HCT116 (cell line): ENCODE measurements at regions not wholly inside any gene's neighbourhood (a gene's known extent, or its start where the extent isn't known, plus 50 kb on each side); places are given as distances from the start of the nearest gene placed in this dataset.

ENCODE experiments used
- ATAC-seq: fragments of 200-7000 bp; cut with Tn5 transposase; 2 replicates; pipeline ENCODE4 v1.9.1; 2020; ENCODE audit warnings: mild to moderate bottlenecking, moderate library complexity
- BruUV-seq: library from RNA; stranded (reverse); fragments of 400-500 nt; replicated peaks from 2 replicates; lab custom pipeline; 2021; lab: Mats Ljungman, UMichigan
- CTCF ChIA-PET: fragments of 300-600 bp; sonication (Branson Sonifier 250); formaldehyde crosslinking; loops from one replicate; lab custom pipeline; 2021; ENCODE audit warnings: antibody characterized with exemption; lab: Charles Lee
- POLR2A ChIA-PET: fragments of 300-600, 350-600 bp; sonication (Branson Sonifier 250); formaldehyde crosslinking; loops from one replicate; lab custom pipeline; 2021; ENCODE audit warnings: antibody characterized with exemption; lab: Charles Lee
- RAD21 ChIA-PET, 2 experiments: fragments of 300-600 bp; sonication (Branson Sonifier 250); formaldehyde crosslinking; loops; one replicate each; lab custom pipeline; 2023; ENCODE audit warnings: low total read pairs in 2 of 2; ENCODE audit not compliant: uncharacterized antibody in 2 of 2, unreplicated experiment in 2 of 2, low non-redundant PET in 1 of 2; lab: Charles Lee
- DNase-seq: peaks from one replicate; pipeline ENCODE4 v3.0.0-alpha.2; 2010; ENCODE audit warnings: low read depth, low spot score
- H2AFZ ChIP-seq: fragments of 200-600 bp; shearing (Covaris generic), sonication (generic); 2 replicates; pipeline ENCODE4 v1.6.1; 2017; ENCODE audit warnings: low read depth, mixed run types, mixed read lengths, antibody characterized with exemption, low read length; ENCODE audit not compliant: poor library complexity, severe bottlenecking
- H3K27ac ChIP-seq: 2 replicates; pipeline ENCODE4 v1.5.1; 2012; ENCODE audit warnings: low read depth, low read length
- H3K27me3 ChIP-seq: fragments of 200-600 bp; sonication (generic); 2 replicates; pipeline ENCODE4 v1.6.1; 2016; ENCODE audit warnings: mixed run types, low read length, mixed read lengths; ENCODE audit not compliant: insufficient read depth
- H3K36me3 ChIP-seq, 2 experiments: fragments of 200-500 bp in 1 of 2; fragments of 200-600 bp in 1 of 2; sonication (Bioruptor generic) in 1 of 2; sonication (generic) in 1 of 2; 2 replicates each; pipeline versions ENCODE4 v1.5.1 to v1.6.1; 2014 to 2016; ENCODE audit warnings: low read length in 2 of 2, inconsistent platforms in 1 of 2, mixed read lengths in 1 of 2, mixed run types in 1 of 2; ENCODE audit not compliant: insufficient read depth in 2 of 2, control insufficient read depth in 1 of 2
- H3K4me1 ChIP-seq, 2 experiments: fragments of 200-600 bp in 1 of 2; sonication (generic) in 1 of 2; 2 replicates each; pipeline versions ENCODE4 v1.5.1 to v1.6.1; 2012 to 2017; ENCODE audit warnings: low read length in 2 of 2, inconsistent platforms in 1 of 2, mild to moderate bottlenecking in 1 of 2, mixed read lengths in 1 of 2, mixed run types in 1 of 2, moderate library complexity in 1 of 2; ENCODE audit not compliant: insufficient read depth in 2 of 2, control insufficient read depth in 1 of 2
- H3K4me2 ChIP-seq: fragments of 200-600 bp; sonication (generic); 2 replicates; pipeline ENCODE4 v1.6.1; 2017; ENCODE audit warnings: mixed run types, low read length, mixed read lengths
- H3K4me3 ChIP-seq, 2 experiments: fragments of 200-600 bp in 1 of 2; sonication (generic) in 1 of 2; replicated peaks in 1 of 2; 2 replicates each; pipeline ENCODE4 v1.5.1; 2011 to 2016; ENCODE audit warnings: low read length in 2 of 2, control low read depth in 1 of 2, low read depth in 1 of 2, mild to moderate bottlenecking in 1 of 2, mixed read lengths in 1 of 2, mixed run types in 1 of 2
- H3K79me2 ChIP-seq: fragments of 200-600 bp; sonication (generic); 2 replicates; pipeline ENCODE4 v1.6.1; 2017; ENCODE audit warnings: mild to moderate bottlenecking, mixed run types, low read length, moderate library complexity, mixed read lengths; ENCODE audit not compliant: insufficient read depth
- H3K9ac ChIP-seq: fragments of 200-600 bp; sonication (generic); 2 replicates; pipeline ENCODE4 v1.6.1; 2016; ENCODE audit warnings: low read length, mixed read lengths
- H3K9me2 ChIP-seq: fragments of 200-600 bp; sonication (generic), shearing (Covaris generic); 2 replicates; pipeline ENCODE4 v1.6.1; 2017; ENCODE audit warnings: mixed run types, mild to moderate bottlenecking, moderate library complexity; ENCODE audit not compliant: insufficient read depth
- H3K9me3 ChIP-seq, 2 experiments: fragments of 200-500 bp in 1 of 2; fragments of 200-600 bp in 1 of 2; sonication (Bioruptor generic) in 1 of 2; sonication (generic) in 1 of 2; 2 replicates each; pipeline ENCODE4 v1.6.1; 2014 to 2017; ENCODE audit warnings: low read length in 2 of 2, mixed read lengths in 2 of 2, inconsistent platforms in 1 of 2, low read depth in 1 of 2, mild to moderate bottlenecking in 1 of 2, mixed run types in 1 of 2, moderate library complexity in 1 of 2; ENCODE audit not compliant: control insufficient read depth in 1 of 2, insufficient read depth in 1 of 2
- H4K20me1 ChIP-seq: fragments of 200-600 bp; sonication (generic), shearing (Covaris generic); 2 replicates; pipeline ENCODE4 v1.6.1; 2017; ENCODE audit warnings: mixed run types, mild to moderate bottlenecking, moderate library complexity; ENCODE audit not compliant: insufficient read depth
- ATF3 ChIP-seq: IDR thresholded peaks from 2 replicates; pipeline ENCODE4 v1.6.1; 2012
- CBX3 ChIP-seq: IDR thresholded peaks from 2 replicates; pipeline ENCODE4 v1.6.1; 2012; ENCODE audit warnings: low read depth
- CEBPB ChIP-seq: IDR thresholded peaks from 2 replicates; pipeline ENCODE4 v1.6.1; 2012; ENCODE audit warnings: low read depth
- CTCF ChIP-seq, 3 experiments: fragments of 200-600 bp in 1 of 3; sonication (generic) in 1 of 3; IDR thresholded peaks in 2 of 3; conservative IDR thresholded peaks in 1 of 3; 2 replicates each; pipeline ENCODE4 v1.5.1; 2012 to 2017; ENCODE audit warnings: low read depth in 2 of 3, low read length in 2 of 3, antibody characterized with exemption in 1 of 3, borderline replicate concordance in 1 of 3, control low read depth in 1 of 3, mild to moderate bottlenecking in 1 of 3, mixed read lengths in 1 of 3, mixed run types in 1 of 3, moderate library complexity in 1 of 3; ENCODE audit not compliant: insufficient read depth in 1 of 3
- EGR1 ChIP-seq: IDR thresholded peaks from 2 replicates; pipeline ENCODE4 v1.6.1; 2012; ENCODE audit warnings: low read depth
- ELF1 ChIP-seq: IDR thresholded peaks from 2 replicates; pipeline ENCODE4 v1.6.1; 2012; ENCODE audit warnings: low read depth, borderline replicate concordance
- EZH2 ChIP-seq: fragments of 200-600 bp; sonication (generic); IDR thresholded peaks from 2 replicates; pipeline ENCODE4 v1.6.1; 2017; ENCODE audit warnings: antibody characterized with exemption, mixed run types
- EZH2phosphoT487 ChIP-seq: fragments of 200-600 bp; IDR thresholded peaks from 2 replicates; pipeline ENCODE4 v1.6.1; 2018; ENCODE audit warnings: antibody characterized with exemption, borderline replicate concordance
- FOSL1 ChIP-seq: IDR thresholded peaks from 2 replicates; pipeline ENCODE4 v1.6.1; 2012; ENCODE audit warnings: low read depth
- JUND ChIP-seq: IDR thresholded peaks from 2 replicates; pipeline ENCODE4 v1.6.1; 2012
- MAX ChIP-seq: IDR thresholded peaks from 2 replicates; pipeline ENCODE4 v1.6.1; 2012
- POLR2A ChIP-seq: IDR thresholded peaks from 2 replicates; pipeline ENCODE4 v1.7.0; 2011; ENCODE audit warnings: borderline replicate concordance; ENCODE audit not compliant: insufficient read depth, insufficient read length; ENCODE audit errors: extremely low read depth
- POLR2AphosphoS5 ChIP-seq: IDR thresholded peaks from 2 replicates; pipeline ENCODE4 v1.6.1; 2011; ENCODE audit warnings: mild to moderate bottlenecking, low read depth, low read length, moderate library complexity
- RAD21 ChIP-seq: IDR thresholded peaks from 2 replicates; pipeline ENCODE4 v1.6.1; 2012; ENCODE audit warnings: low read depth, mild to moderate bottlenecking
- SIN3A ChIP-seq: IDR thresholded peaks from 2 replicates; pipeline ENCODE4 v1.6.1; 2012; ENCODE audit warnings: low read depth
- SP1 ChIP-seq: IDR thresholded peaks from 2 replicates; pipeline ENCODE4 v1.6.1; 2012; ENCODE audit warnings: low read depth
- SRF ChIP-seq: IDR thresholded peaks from 2 replicates; pipeline ENCODE4 v1.6.1; 2012; ENCODE audit warnings: low read depth
- TCF7L2 ChIP-seq: IDR thresholded peaks from 2 replicates; pipeline ENCODE4 v1.7.0; 2011; ENCODE audit warnings: borderline replicate concordance, inconsistent platforms; ENCODE audit not compliant: insufficient read depth, insufficient read length; ENCODE audit errors: extremely low read depth
- YY1 ChIP-seq: IDR thresholded peaks from 2 replicates; pipeline ENCODE4 v1.6.1; 2011; ENCODE audit warnings: low read length, low read depth, moderate library complexity, mild to moderate bottlenecking; ENCODE audit not compliant: insufficient replicate concordance; ENCODE audit errors: extremely low read depth
- ZBTB33 ChIP-seq: IDR thresholded peaks from 2 replicates; pipeline ENCODE4 v1.6.1; 2011; ENCODE audit warnings: mild to moderate bottlenecking, low read length, moderate library complexity; ENCODE audit not compliant: insufficient replicate concordance; ENCODE audit errors: extremely low read depth
- ZFX ChIP-seq: fragments of 450-650 bp; IDR thresholded peaks from 2 replicates; pipeline ENCODE4 v1.6.1; 2017
- ZNF274 ChIP-seq: fragments of 200-500 bp; sonication (Bioruptor generic); IDR thresholded peaks from 2 replicates; pipeline ENCODE4 v1.6.1; 2014; ENCODE audit warnings: mild to moderate bottlenecking, low read depth, low read length, inconsistent platforms
- intact Hi-C: fragments of 100-400 bp; cut with micrococcal nuclease; formaldehyde crosslinking; loops from 2 replicates; pipeline ENCODE4 v1.10.0; 2022

GRCh38 chr3:103052236-103052830, 617.5 kb downstream of the ZPLD1 start:
- H2AFZ ChIP-seq: no peak overlapping the region
- no peak overlapping the region for H3K4me3 ChIP-seq
- ATAC-seq (0 out of 2 replicates have a peak, but pooled peaks have one; percentile 35), DNase-seq (peak; percentile 21)
- peaks cover under 1 to 30% of the 10 kb centered on the region in 2 experiments for H3K4me1 ChIP-seq
- H3K36me3 ChIP-seq: no peaks in the 10 kb centered on the region
- H3K9ac ChIP-seq: no peak overlapping the region
- no peaks in the 10 kb centered on the region for H3K9me2 ChIP-seq
- H3K4me2 ChIP-seq: peak overlapping the region; percentile 12
- intact Hi-C loops: no loop called here
- ChIA-PET CTCF (no interaction called here), POLR2A (no interaction called here), RAD21 (no interaction called here)
- H3K27me3 ChIP-seq: no peaks in the 10 kb centered on the region
- no TSS peak for BruUV-seq
- no peak overlapping the region for H3K27ac ChIP-seq
- no peaks in the 10 kb centered on the region for H4K20me1 ChIP-seq
- no peaks in the 10 kb centered on the region for H3K79me2 ChIP-seq
- H3K9me3 ChIP-seq: no peaks in the 10 kb centered on the region
- TF ChIP-seq SRF: no peak
- TF ChIP-seq TCF7L2: no peak
- no peak for TF ChIP-seq SIN3A
- TF ChIP-seq JUND: peak; percentile 43; the same call in 1 of the 2 replicates
- TF ChIP-seq FOSL1: peak; percentile 29; the same call in 1 of the 2 replicates
- no peak for TF ChIP-seq POLR2A
- no peak for TF ChIP-seq RAD21
- peak; percentile 56; the same call in 1 of the 2 replicates for TF ChIP-seq CBX3
- no peak for TF ChIP-seq EGR1
- no peak for TF ChIP-seq EZH2phosphoT487
- TF ChIP-seq POLR2AphosphoS5: no peak
- TF ChIP-seq CTCF (IDR thresholded peaks at IDR 0.05 in 2 of 3, conservative IDR thresholded peaks at IDR 0.05 in 1 of 3; ENCODE audit: borderline replicate concordance in 1 of 3, insufficient read depth in 1 of 3, low read depth in 2 of 3, low read length in 2 of 3): no peak
- TF ChIP-seq YY1: no peak
- TF ChIP-seq ATF3: no peak
- no peak for TF ChIP-seq EZH2
- no peak for TF ChIP-seq ZBTB33
- no peak for TF ChIP-seq ELF1
- TF ChIP-seq ZNF274: no peak
- no peak for TF ChIP-seq ZFX
- TF ChIP-seq CEBPB: peak; percentile 71
- peak; percentile 22 for TF ChIP-seq SP1
- peak; percentile 39 for TF ChIP-seq MAX
